ENCODE measurements at regions not wholly inside any gene's neighbourhood (a gene's known extent, or its start where the extent isn't known, plus 50 kb on each side); places are given as distances from the start of the nearest gene placed in this dataset.

GRCh38 chr20:23229989-23230388 lies 120.6 kb upstream of the NXT1 start:
- DNase-seq = no peak

DNA sequence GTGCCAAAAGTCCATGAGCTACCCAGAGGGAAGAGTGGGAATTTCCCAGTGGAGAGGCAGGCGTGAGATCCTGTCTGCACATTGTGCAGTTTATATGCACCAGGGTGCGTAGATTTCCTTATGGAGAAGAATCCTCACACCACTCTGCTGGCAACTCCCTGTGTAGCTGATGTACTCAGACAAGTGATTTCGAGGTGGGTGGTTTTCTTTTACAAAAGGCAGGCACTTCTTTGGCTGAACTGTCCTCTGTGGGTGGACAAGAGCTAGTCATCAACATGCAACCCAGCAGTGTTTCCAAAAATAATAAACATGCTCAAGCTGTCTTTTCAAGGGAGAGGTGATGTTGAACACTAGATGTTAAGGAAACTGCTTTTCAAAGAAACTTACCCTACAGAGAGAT lies 121.7 kb upstream of the NXT1 start:
- DNase-seq = no peak

DNA sequence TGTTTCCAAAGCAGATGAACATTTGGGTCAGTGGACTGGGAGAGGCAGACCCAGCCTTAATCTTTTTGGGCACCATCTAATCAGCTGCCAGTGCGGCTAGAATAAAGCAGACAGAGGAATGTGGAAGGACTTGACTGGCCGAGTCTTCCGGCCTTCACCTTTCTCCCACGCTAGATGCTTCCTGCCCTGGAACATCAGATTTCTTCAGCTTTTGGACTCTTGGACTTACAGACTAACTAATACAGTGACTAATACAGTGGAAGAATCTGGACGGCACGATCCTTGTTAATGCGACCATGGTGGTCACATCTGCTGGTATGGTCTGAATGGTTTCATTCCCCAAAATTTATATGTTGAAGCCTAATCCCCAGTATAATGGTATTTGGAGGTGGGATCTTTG lies 122.6 kb upstream of the NXT1 start:
- no peak for DNase-seq

GRCh38 chr20:23227274-23227673 lies 123.3 kb upstream of the NXT1 start:
- DNase-seq = no peak

DNA sequence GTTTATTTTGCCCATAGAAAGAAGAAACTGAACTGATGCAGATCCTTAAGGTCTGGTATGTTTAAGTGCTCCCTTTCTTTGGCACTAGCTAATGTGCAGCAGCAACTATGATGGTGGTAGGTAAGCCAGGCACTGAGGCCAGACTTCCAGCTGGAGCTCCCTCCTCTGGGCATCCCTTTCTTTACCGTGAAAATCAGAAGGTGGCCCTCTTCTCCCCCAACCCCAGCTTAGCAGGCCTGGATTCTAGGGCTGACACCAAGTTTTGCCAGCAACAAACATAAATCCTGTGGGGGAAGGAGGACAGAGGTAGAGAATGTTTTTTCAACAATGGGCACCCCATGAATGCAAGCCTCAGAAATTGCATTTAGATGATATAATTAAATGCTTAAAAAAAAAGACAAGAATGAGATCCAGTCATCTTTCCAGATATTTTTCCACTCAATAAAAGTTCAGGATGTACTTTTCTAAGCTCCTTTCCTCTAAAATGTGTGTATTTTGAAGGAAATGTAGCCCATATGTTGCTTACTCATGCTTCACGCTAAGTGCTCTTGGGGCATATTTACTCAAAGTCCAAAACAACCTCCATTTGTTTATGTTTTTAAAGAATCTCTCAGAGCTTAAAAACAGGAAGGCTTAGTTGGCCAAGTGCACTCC lies 123.9 kb upstream of the NXT1 start:
- no peak for DNase-seq

- no peak for DNase-seq
Observed at GRCh38 chr20:23225407-23226060, 125.1 kb upstream of the NXT1 start.

DNA sequence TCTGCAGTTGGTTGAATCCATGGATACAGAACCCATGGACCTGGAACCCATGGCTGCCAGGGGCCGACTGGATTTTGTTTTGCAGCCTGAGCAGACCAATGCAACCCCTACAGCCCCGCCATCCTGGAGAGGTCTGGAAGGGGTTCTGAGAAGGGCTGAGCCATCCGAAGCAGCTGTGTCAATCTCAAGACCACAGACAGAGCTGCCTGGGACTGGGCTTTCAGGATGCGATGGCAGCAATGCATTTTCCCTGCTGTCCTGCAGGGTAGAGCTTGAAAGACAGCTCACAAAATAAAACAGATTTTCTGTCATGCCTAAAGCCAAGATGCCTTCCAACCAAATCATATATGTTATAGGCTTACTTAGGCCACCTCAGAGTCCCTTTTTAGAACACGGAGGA lies 125.8 kb upstream of the NXT1 start:
- DNase-seq = no peak

DNA sequence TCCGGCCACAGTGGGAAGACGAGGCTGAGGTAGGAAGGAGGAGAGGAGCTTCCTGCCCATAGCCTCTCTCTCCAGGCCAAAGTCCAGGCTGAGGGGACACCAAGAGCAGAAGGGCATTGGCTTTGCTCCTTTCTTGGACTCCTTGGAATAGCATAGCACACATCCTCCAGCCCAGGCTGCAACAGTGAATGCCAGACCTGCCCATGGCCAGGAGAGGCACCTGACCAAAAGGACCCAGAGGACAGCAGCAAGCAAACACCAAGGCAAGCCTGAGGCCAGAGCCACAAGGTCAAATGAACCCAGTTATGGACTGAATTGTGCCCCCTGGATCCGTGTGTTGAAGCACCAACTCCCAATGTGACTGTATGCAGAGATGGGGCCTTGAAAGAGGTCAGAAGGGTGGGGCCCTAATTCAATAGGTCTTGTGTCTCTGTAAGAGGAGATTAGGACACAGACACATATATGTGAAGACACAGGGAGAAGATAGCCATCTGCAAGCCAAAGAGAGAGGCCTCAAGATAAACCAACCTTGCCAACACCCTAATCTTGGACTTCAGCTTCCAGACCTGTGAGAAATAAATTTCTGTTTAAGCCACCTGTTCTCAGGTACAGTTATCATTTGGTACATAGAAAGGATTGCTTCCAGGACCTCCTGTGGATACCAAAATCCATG lies 126.5 kb upstream of the NXT1 start:
- DNase-seq = no peak

DNA sequence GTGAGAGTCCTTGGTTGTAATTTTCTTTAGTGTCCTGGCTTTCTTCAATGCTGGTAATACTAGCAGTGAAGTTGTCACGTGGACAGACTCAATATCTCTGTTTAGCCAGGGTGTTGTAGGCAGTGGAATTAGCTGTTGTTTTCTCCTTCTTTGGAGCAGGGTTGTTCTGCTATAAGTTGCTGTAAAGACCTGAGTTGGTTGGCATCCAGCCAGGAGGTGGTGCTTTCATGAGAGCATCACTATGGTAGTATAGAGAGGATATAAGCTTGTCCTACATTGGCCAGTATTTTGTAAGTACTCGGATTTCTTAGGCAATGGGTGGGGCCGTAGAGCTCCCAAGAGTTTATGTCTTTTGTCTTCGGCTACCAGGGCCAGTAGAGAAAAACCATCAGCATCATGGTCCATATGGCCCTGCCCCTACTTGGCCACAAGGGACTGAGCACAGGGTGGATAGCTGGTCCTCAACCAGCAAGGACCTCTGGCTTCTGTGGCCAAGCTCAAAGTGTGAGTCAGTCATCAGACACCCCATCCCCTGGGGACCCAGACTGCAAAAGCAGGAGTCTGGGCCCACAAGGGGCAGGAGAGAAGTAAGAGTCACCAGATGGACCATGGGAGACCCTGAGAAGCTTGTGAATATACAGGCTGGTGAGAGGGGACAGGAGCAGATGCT lies 127.9 kb upstream of the NXT1 start:
- no peak for DNase-seq

DNA sequence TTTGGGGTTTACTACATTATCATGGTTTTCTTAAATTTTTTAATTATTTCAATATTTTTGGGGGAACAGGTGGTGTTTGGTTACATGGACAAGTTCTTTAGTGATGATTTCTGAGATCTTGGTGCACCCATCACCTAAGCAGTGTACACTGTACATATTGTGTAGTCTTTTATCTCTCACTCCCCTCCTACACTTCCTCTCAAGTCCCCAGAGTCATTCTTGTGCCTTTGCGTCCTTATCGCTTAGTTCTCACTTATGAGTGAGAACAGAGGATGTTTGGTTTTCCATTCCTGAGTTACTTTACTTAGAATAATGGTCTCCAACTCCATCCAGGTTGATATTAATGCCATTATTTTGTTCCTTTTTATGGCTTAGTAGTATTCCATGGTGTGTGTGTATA lies 130.9 kb upstream of the CD93 start:
- no peak for DNase-seq

DNA sequence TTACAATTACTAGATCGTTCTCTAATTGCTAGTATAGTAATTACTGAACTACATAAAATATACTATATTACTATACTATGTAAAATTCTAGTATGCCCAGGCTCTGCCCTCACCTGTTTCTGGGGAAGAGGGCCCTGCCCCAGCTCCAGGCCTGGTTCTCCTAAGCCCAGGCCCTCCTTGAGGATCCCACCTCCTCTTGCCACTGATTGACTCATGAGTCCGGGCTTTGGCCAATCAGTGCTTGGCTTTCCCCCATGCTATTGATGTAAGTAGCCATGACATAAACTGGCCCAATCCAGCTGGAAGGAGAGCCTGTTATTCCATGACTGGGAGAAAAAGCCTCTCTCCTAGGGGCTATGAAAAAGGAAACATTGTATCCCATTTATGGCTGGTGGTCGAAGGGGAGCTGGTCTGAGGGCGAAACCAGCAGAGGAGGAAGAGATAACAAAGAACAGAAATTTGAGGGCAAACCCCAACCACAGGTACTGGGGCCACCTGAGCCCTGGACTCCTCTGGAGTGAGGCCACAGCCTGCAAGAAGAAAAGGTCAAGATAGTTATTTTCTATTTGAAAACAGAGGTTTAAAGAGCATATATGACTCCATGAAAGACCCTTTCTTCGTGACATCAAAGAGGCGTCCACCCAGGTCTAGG lies 129.3 kb upstream of the CD93 start:
- DNase-seq = no peak

DNA sequence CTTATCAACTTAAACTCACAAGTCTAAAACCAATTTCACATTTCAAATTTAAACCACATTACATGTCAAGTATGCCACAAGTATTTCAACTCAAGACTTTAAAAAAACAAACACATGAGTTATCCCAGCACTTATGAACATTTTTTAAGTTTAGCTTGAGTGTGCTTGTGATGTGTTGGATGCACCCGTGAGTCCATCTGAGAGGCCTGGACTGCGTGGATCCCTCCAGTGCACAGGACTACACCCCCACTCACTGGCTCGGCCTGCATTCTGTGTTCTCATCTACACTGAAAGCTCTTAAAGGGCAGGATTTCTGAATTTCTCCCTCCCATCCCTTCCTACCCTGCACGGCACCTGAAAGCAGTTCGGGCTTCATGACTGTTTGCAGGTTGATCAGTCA lies 128.8 kb upstream of the CD93 start:
- DNase-seq = no peak

- peak; percentile 29 to 62 for DNase-seq
Observed at GRCh38 chr20:23212464-23212995, 126.4 kb upstream of the CD93 start.

DNA sequence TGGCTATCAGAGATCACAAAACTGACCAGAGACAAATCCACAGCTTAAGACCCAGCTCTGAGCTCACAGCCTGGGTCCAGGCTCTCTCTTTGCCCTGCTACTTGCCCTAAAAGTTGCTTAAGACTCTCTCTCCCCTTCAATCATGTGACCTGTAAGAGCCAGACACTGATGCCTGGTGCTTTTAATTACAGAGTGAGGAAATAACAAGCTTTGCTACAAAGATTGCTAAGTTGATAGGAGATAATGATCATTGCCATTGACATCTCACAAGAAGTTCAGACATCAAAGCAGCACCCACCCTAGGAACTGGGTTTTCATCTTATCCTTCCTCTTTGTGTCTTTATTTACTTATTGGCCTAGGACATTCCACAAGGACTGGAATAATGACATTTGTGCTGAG lies 125.9 kb upstream of the CD93 start:
- no peak for DNase-seq

GRCh38 chr20:23211164-23211563 lies 125.0 kb upstream of the CD93 start:
- DNase-seq = no peak

DNA sequence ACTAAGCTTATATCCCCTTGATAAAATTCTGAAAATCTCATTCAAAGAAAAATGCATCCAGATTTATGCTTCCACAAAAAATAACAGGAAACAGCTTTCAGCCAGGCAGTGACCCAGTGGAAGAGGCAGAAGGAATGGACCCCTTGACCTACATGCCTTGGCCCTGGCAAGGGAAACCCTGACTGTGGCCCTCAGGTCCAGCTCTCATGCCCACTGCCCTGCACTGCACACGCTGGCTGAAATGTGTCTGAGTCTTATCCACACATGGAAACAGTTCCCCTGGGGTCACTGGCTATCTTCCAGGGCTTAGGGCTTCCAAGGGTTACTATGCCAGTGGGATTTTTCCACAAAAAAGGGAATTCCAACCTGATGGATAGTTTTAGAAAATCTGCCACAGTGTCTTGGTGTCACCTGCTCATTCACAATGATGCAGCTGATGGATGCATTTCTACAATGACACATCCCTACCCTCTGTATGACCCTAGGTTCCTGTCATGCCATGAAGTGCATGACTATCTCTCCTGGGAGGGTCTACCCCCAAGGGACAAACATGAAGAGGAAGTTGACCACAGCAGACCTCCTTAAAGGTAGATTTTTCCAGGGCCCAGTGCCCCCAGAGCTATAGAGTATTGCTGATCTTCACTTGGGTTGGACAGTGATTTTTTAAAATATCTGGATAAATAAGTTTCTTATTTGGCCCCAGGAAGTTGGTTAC lies 121.9 kb upstream of the CD93 start:
- DNase-seq = no peak

GRCh38 chr20:23206995-23207394 lies 120.9 kb upstream of the CD93 start:
- no peak for DNase-seq

DNA sequence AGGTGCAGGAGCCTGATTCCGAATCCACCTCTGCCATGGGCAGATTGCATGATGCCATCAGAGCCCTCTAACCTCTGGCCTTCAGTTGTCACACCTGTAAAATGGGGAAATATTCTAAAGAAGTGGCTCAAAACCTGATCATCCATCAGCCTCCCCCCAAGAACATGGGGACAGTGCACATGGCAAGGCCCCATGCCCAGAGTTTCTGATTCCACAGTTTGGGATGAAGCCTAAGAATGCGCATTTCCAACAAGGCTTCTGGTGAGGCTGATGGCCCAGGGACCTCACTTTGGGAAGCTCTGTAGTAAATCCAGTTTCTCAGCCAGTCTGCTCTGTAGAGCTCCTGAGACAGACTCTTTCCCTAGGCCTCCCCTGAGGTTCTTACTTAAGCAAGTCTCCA lies 119.9 kb upstream of the CD93 start:
- DNase-seq = no peak

- peak; percentile 51 to 78 for DNase-seq
Observed at GRCh38 chr20:23205611-23206041, 119.5 kb upstream of the CD93 start.

DNA sequence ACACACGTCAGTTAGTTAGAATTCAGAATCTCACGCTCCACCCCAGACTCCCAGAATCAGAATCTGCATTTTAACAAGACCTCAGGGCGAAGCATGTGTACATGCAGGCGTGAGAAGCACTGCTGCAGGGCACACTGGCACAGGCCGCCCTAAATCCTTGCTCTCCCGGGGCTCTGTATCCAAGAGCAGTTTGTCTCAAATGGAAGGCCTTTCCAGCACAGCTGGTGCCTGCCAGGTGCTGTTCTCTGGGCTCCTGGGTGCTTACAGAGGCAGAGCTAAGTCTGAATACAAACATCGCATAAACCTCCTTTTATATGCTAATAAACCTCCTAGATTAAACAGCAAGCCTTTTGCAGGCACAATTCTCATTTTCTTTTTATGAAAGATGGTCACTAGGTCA lies 119.1 kb upstream of the CD93 start:
- peak; percentile 11 to 70 for DNase-seq

GRCh38 chr20:23203951-23204730 lies 118.0 kb upstream of the CD93 start:
- no peak for DNase-seq

GRCh38 chr20:23203310-23203709 lies 117.2 kb upstream of the CD93 start:
- no peak for DNase-seq

All from NCI-H2081 (cell line).